Progenitor cell of endocrine pancreas (in vitro differentiated cells): ENCODE measurements at regions not wholly inside any gene's neighbourhood (a gene's known extent, or its start where the extent isn't known, plus 50 kb on each side); places are given as distances from the start of the nearest gene placed in this dataset.

ENCODE experiments used
- DNase-seq: peaks from one replicate; pipeline ENCODE4 v3.0.0; 2021; ENCODE audit warnings: low spot score; ENCODE audit not compliant: unreplicated experiment
- H3K27ac Mint-ChIP-seq: 2 replicates; pipeline ENCODE4 v1.8.0; 2021; ENCODE audit warnings: mild to moderate bottlenecking, moderate library complexity, mixed read lengths
- H3K27me3 Mint-ChIP-seq: 2 replicates; pipeline ENCODE4 v1.8.0; 2021; ENCODE audit warnings: mixed read lengths
- H3K36me3 Mint-ChIP-seq: 2 replicates; pipeline ENCODE4 v1.8.0; 2022; ENCODE audit warnings: mixed read lengths; ENCODE audit not compliant: insufficient read depth
- H3K4me1 Mint-ChIP-seq: 2 replicates; pipeline ENCODE4 v1.8.0; 2021; ENCODE audit warnings: low read depth, mixed read lengths
- H3K4me3 Mint-ChIP-seq: 2 replicates; pipeline ENCODE4 v1.8.0; 2021; ENCODE audit warnings: low read depth, mild to moderate bottlenecking, moderate library complexity, mixed read lengths
- H3K9me3 Mint-ChIP-seq: 2 replicates; pipeline ENCODE4 v1.8.0; 2021; ENCODE audit warnings: low read depth, mixed read lengths
- TF ChIP-seq, protein P1 (sequence below): fragments of 200-600 bp; sonication (generic); IDR thresholded peaks from one replicate; pipeline ENCODE4 v1.5.0; 2021; ENCODE audit warnings: antibody characterized with exemption, mild to moderate bottlenecking; ENCODE audit not compliant: unreplicated experiment

DNA sequence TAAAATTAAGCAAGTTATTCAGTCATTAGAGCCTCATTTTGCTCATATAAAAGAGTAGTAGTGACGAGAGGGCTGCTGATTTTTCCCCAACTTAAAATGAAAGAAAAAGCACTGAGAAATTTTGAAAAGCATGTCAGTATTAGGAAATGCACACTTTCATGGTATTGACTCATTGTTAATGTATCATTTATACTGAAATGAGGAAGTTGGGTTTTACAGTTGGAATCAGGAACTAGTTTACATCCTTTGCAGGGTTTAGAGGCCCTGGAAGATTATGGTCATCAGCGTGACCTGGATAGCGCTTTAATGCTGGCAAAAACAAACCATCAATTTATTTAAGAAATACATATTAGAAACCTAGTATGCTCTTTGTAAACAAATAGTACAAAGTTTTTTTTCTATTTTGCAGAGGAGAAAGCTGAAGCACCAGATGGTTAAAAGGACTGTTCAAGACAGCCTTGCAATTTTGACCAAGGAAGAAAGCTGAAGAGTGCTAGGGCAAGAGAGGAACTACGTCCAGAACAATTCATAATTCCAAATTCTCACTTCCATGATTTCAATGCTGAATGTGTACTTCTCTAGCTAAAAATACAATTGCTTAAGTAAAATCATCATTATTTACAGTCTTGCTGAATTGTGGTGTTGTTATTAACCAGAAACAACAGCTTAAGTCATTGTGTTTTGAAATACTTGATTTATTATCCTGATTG lies 94.8 kb upstream of the SGIP1 start:
- H3K4me3 Mint-ChIP-seq, result no peak overlapping the region
- H3K36me3 Mint-ChIP-seq, result no peaks in the 10 kb centered on the region
- TF ChIP-seq, protein P1, sequence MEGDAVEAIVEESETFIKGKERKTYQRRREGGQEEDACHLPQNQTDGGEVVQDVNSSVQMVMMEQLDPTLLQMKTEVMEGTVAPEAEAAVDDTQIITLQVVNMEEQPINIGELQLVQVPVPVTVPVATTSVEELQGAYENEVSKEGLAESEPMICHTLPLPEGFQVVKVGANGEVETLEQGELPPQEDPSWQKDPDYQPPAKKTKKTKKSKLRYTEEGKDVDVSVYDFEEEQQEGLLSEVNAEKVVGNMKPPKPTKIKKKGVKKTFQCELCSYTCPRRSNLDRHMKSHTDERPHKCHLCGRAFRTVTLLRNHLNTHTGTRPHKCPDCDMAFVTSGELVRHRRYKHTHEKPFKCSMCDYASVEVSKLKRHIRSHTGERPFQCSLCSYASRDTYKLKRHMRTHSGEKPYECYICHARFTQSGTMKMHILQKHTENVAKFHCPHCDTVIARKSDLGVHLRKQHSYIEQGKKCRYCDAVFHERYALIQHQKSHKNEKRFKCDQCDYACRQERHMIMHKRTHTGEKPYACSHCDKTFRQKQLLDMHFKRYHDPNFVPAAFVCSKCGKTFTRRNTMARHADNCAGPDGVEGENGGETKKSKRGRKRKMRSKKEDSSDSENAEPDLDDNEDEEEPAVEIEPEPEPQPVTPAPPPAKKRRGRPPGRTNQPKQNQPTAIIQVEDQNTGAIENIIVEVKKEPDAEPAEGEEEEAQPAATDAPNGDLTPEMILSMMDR, result no peak
- no peak for DNase-seq
- H3K9me3 Mint-ChIP-seq, result no peaks in the 10 kb centered on the region
- no peak overlapping the region for H3K27ac Mint-ChIP-seq
- no peaks in the 10 kb centered on the region for H3K4me1 Mint-ChIP-seq
- H3K27me3 Mint-ChIP-seq, result peaks cover 22% of the 10 kb centered on the region

DNA sequence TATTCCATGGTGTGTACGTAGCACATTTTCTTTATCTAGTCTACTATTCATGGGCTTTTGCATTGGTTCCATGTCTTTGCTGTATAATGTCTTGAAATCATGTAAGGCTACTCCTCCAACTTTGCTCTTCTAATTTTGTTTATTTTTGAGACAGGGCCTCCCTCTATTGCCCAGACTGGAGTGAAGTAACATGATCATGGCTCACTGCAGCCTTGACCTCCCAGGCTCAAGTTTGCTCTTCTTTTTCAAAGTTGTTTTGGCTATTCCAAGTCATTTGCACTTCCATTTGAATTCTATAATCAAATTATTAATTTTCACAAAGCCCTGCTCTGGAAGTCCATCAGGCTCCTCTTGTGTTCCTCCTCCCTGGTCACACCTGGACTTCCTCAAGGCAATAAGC lies 90.2 kb upstream of the SGIP1 start:
- Mint-ChIP-seq H3K27me3 (peaks cover 59% of the 10 kb centered on the region), H3K4me3 (no peak overlapping the region), H3K27ac (no peak overlapping the region), H3K9me3 (no peaks in the 10 kb centered on the region), H3K36me3 (no peaks in the 10 kb centered on the region), H3K4me1 (no peaks in the 10 kb centered on the region)
- DNase-seq, result no peak
- TF ChIP-seq, protein P1, result no peak

DNA sequence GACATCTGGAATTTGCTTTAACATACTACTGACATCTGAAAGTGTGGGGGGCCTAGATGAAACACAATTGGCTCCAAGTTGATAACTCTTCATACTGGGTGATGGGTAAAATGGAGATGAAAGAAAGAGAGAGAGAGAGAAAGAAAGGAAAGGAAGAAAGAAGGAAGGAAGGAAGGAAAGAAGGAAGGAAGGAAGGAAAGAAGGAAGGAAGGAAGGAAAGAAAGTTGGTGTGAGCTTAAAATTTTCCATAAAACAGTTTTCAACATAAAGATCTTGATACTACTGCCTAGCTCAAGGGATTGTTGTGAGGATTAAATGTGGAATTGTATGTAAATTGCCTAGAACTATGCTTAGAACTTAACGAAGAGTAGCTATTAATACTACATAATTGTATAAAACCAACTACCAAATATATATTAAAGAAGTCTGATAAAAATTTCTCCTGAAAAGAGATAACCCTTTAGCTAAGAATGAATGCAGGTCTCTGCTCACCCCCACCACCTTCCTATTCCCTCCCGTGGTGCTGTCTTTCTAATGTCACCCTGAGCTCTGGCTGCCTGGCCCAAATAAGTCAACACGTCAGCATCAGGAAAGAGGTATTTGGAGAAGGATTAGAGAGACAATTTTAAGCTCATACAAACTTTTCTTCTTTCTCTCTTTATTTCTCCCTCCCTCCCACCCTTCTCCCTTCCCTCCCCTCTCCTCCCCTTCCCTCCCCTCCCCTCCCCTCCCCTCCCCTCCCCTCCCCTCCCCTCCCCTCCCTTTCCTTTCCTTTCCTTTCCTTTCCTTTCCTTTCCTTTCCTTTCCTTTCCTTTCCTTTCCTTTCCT lies 89.3 kb upstream of the SGIP1 start:
- no peak overlapping the region for H3K4me3 Mint-ChIP-seq
- no peak overlapping the region for H3K27ac Mint-ChIP-seq
- H3K4me1 Mint-ChIP-seq, result no peaks in the 10 kb centered on the region
- TF ChIP-seq, protein P1, result no peak
- peaks cover 63% of the 10 kb centered on the region for H3K27me3 Mint-ChIP-seq
- no peak for DNase-seq
- no peaks in the 10 kb centered on the region for H3K36me3 Mint-ChIP-seq
- no peaks in the 10 kb centered on the region for H3K9me3 Mint-ChIP-seq

DNA sequence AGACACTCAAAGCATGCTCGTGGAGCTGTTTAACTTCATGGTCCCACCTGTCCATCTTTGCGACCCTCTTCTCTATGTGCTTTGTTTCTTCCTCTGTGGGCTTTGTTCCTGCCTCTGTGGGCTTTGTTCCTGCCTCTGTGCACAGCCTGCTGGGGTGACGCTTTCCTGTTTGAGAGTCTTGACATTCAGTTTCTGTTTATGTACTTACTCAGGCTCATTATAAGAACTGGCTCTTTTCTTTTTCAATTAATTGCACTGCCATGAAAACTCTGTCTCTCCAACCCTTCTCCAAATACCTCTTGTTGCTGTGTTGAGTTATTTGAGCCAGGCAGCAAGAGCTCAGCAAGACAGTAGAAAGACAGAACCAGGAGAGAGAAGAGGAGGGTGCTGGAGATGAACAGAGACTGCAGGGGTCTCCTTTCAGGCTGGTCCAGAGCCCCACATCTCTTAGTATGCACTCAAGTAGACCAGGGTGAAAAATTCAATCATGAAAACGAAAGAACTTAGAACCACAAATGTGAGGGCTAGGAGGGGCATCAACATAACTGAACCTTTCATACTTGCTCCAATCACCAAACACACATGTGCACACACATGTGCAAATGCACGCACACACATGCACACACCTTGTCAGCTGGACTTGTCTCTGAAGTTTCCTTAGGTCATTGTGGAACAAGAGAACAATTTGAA lies 88.3 kb upstream of the SGIP1 start:
- Mint-ChIP-seq H3K9me3 (no peaks in the 10 kb centered on the region), H3K36me3 (no peaks in the 10 kb centered on the region), H3K27ac (no peak overlapping the region), H3K27me3 (peaks cover 69% of the 10 kb centered on the region), H3K4me1 (no peaks in the 10 kb centered on the region), H3K4me3 (no peak overlapping the region)
- TF ChIP-seq, protein P1, result no peak
- DNase-seq, result no peak

DNA sequence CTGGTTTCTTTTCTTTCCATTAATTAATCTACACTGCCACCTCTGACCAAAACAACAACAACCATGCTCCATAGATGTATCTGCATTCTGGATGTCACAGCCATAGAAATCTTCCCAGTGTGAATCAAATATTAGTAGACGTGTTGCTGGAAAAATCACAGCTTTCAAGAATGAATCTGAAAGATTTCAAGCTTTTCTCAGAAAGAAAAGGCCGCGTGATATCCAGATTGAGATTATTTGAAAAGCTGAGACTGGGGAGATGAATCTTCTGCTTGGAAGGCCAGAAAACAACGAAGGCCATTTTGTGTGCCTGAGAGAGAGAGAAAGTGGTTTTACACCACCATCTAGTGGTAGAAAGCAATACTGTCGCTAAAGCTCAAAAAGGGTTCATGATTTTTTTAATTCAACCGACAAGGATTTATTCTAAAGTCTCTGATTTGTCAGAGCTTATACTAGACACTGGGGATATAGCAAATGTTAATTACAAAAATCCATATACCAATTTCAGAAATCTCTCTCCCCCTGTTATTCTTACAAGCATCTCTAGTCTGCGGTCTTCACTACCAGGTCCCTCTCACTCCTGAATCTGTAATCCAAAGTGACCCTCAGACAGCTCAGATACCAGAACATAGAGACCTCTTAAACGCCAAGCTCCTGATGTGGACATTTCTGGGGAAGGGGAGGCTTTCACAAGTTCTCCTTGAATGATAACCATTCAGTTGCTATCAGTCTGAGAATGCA lies 87.5 kb upstream of the SGIP1 start:
- no peaks in the 10 kb centered on the region for H3K36me3 Mint-ChIP-seq
- no peaks in the 10 kb centered on the region for H3K9me3 Mint-ChIP-seq

More for the DNA sequence above, 87.5 kb upstream of the SGIP1 start:
- Mint-ChIP-seq H3K27ac (no peak overlapping the region), H3K4me3 (no peak overlapping the region), H3K4me1 (no peaks in the 10 kb centered on the region), H3K27me3 (peaks cover 77% of the 10 kb centered on the region)
- peak; percentile 15 for DNase-seq
- TF ChIP-seq, protein P1, result peak; percentile 86
